Testis (tissue), 2 donors: ENCODE measurements at regions not wholly inside any gene's neighbourhood (a gene's known extent, or its start where the extent isn't known, plus 50 kb on each side); places are given as distances from the start of the nearest gene placed in this dataset.

Experiments
- DNase-seq: peaks from one replicate; pipeline ENCODE4 v3.0.0-alpha.2; 2019
- H3K27ac ChIP-seq, 2 donors: fragments of 200-600 bp; sonication (generic); one replicate each; pipeline ENCODE4 v1.5.1; 2019
- H3K27me3 ChIP-seq: fragments of 200-600 bp; sonication (generic); one replicate; pipeline ENCODE4 v1.5.1; 2019
- H3K36me3 ChIP-seq: fragments of 200-600 bp; sonication (generic); one replicate; pipeline ENCODE4 v1.5.1; 2017; ENCODE audit warnings: low read depth; ENCODE audit errors: missing control alignments
- H3K4me1 ChIP-seq: fragments of 200-600 bp; sonication (generic); one replicate; pipeline ENCODE4 v1.5.1; 2019
- H3K4me3 ChIP-seq, 2 donors: fragments of 200-600 bp; sonication (generic); one replicate each; pipeline ENCODE4 v1.5.1; 2017 to 2019
- H3K9me3 ChIP-seq: fragments of 200-600 bp; sonication (generic); one replicate; pipeline ENCODE4 v1.5.1; 2017
- POLR2A ChIP-seq: fragments of 450-650 bp; IDR thresholded peaks from one replicate; pipeline ENCODE4 v1.6.1; 2017; ENCODE audit warnings: antibody characterized with exemption, mild to moderate bottlenecking, moderate library complexity
- WGBS, 2 donors: methylation state at CpG; one replicate each; pipeline ENCODE4 v1.1.5; 2018; 5-methylcytosine and 5-hydroxymethylcytosine counted together
- intact Hi-C: fragments of 100-400 bp; cut with DNase I; formaldehyde crosslinking; loops from one replicate; pipeline ENCODE4 v1.15.1; 2023; ENCODE audit warnings: low total_unique reads
- TF ChIP-seq, protein P1 (sequence below), 3 experiments: fragments of 450-650 bp in 2 of 3; fragments of 200-600 bp in 1 of 3; sonication (generic) in 1 of 3; IDR thresholded peaks; one replicate each; pipeline ENCODE4 v1.5.1; 2016 to 2019; ENCODE audit warnings: antibody characterized with exemption in 3 of 3, mild to moderate bottlenecking in 2 of 3, moderate library complexity in 1 of 3

DNA sequence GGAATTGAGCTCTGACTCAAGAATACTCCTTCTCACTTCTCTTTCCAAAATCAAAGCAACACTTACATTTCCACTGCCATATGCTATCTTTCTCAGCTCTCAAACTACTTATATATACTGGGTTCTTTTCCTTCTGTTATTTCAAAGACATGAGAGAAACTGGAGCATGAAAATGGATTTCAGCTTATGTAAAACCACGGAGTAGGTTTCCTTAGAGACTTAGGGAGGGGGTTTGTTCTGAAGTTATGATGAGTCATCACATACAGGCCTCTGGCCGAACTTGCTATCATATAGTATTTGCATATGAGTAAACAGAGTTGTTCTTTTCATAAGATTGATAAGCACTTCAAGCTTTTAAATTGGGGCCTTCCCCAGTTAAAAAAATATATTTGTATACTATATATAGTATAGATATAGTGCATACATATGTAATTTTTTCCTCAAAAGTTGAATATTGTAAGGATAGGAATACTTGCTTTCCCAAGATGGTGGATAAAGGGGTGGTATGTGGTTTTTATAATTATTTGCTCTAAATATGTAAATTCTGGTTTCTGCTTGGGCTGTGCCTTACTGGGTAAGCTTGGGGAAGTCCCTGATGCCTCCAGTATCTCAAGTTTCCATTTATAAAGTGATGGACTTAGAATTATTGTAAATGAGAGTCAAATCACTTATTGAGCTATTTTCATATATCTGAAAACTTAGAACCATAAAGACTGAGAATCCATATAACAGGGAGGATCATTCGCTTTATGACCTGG is 273.9 kb downstream of the RFPL4B start:
- Histone ChIP-seq H3K9me3 (no peaks in the 10 kb centered on the region), H3K27ac (no peak overlapping the region), H3K4me1 (no peaks in the 10 kb centered on the region), H3K27me3 (no peaks in the 10 kb centered on the region), H3K4me3 (no peak overlapping the region), H3K36me3 (no peaks in the 10 kb centered on the region)
- 73 to 77% methylated on average over 3 of the region's 3 CpGs for WGBS, 2 donors
- intact Hi-C loops, result no loop called here
- DNase-seq, result no peak
- TF ChIP-seq POLR2A, result no peak
- TF ChIP-seq, protein P1, sequence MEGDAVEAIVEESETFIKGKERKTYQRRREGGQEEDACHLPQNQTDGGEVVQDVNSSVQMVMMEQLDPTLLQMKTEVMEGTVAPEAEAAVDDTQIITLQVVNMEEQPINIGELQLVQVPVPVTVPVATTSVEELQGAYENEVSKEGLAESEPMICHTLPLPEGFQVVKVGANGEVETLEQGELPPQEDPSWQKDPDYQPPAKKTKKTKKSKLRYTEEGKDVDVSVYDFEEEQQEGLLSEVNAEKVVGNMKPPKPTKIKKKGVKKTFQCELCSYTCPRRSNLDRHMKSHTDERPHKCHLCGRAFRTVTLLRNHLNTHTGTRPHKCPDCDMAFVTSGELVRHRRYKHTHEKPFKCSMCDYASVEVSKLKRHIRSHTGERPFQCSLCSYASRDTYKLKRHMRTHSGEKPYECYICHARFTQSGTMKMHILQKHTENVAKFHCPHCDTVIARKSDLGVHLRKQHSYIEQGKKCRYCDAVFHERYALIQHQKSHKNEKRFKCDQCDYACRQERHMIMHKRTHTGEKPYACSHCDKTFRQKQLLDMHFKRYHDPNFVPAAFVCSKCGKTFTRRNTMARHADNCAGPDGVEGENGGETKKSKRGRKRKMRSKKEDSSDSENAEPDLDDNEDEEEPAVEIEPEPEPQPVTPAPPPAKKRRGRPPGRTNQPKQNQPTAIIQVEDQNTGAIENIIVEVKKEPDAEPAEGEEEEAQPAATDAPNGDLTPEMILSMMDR (IDR thresholded peaks at IDR 0.05), result no peak

DNA sequence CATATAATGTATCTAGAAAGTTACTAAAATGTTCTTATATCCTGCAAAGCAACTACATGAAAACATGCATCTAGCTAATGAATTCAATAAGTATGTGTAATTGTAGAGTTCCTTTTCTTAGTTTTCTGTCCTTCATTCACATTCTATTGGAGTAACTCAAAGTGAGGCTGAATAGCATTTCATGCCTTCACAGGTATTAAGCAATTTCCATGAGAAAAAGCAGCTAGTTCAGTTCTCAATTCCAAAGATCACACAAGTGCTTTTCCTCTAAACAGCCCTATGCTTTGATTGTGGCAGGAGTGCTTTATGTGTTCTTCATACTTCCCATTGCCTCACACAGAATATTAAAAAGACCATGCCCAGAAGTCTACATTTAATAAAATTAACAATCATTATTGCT is 274.9 kb downstream of the RFPL4B start:
- no peak overlapping the region for H3K27ac ChIP-seq
- no peaks in the 10 kb centered on the region for H3K27me3 ChIP-seq
- H3K4me3 ChIP-seq, result no peak overlapping the region
- no peaks in the 10 kb centered on the region for H3K36me3 ChIP-seq
- H3K4me1 ChIP-seq, result peaks cover 4% of the 10 kb centered on the region
- H3K9me3 ChIP-seq, result no peaks in the 10 kb centered on the region
- intact Hi-C loops, result no loop called here
- no peak for DNase-seq
- TF ChIP-seq, protein P1 (IDR thresholded peaks at IDR 0.05), result no peak
- no peak for TF ChIP-seq POLR2A

DNA sequence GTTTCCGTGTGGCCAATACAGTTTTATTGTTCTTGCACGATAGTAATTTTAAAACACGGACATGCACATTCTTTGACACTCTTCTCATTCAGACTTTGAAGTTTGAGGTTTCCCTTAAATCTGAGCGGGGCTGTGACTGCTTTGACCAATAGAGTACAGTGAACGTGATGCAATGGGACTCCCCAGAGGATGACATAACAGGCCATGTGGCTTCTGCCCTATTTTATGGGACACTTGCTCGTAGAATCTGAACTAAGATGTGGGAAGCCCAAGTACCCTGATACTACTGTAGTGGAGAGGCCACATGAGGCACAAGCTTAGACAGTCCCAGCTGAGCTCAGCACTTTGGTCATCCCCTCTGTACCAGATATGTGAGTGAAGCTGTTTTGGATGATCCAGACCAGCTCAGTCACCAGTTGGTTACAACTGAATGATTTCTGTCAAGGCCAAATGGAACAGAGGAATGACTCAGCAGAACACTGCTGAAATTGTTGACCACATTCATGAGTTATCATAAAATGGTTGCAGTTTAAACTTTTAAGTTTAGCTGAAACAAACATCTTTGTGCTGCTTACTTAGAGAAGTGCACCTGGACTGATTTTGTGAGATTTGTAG is 279.4 kb downstream of the RFPL4B start:
- no peaks in the 10 kb centered on the region for H3K9me3 ChIP-seq
- TF ChIP-seq, protein P1 (IDR thresholded peaks at IDR 0.05), result no peak
- no peak for TF ChIP-seq POLR2A
- no peak overlapping the region for H3K27ac ChIP-seq
- intact Hi-C loops, result no loop called here
- H3K36me3 ChIP-seq, result no peaks in the 10 kb centered on the region
- DNase-seq, result no peak
- H3K4me3 ChIP-seq, result no peak overlapping the region
- 73 to 83% methylated on average over 6 of the region's 6 CpGs for WGBS, 2 donors
- peaks cover 4% of the 10 kb centered on the region for H3K4me1 ChIP-seq
- H3K27me3 ChIP-seq, result no peaks in the 10 kb centered on the region

DNA sequence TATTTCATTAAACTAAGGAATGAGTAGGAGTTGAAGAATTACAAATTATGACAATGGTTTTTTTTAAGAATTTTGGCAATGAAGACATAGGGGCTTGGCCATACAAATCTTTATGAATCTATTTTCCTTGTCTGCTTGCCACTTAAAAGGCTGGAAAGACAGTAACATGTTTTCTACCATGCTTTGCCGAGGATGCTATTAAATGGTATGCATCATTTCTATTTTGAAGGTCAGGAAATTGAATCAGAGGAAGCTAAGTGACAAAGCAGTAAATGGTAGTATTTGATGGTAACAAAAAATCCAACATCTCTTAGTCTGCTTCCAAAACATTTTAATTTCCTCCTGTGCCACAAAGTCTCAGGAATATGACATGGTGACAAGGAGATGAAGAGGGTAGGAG is 287.2 kb downstream of the RFPL4B start:
- H3K4me3 ChIP-seq, result no peak overlapping the region
- H3K36me3 ChIP-seq, result no peaks in the 10 kb centered on the region
- DNase-seq, result no peak
- WGBS, 2 donors, result 68 to 69% methylated on average over 1 of the region's 1 CpG
- no peak overlapping the region for H3K27ac ChIP-seq
- H3K9me3 ChIP-seq, result no peaks in the 10 kb centered on the region
- intact Hi-C loops, result no loop called here
- TF ChIP-seq, protein P1 (IDR thresholded peaks at IDR 0.05), result no peak
- TF ChIP-seq POLR2A, result no peak
- H3K27me3 ChIP-seq, result no peaks in the 10 kb centered on the region
- H3K4me1 ChIP-seq, result no peaks in the 10 kb centered on the region
